Activated naive CD8-positive, alpha-beta T cell treated with anti-CD3 and anti-CD28 coated beads, Interleukin-2, amount 50 U/mL, for 24 hours (primary cell): ENCODE measurements at regions not wholly inside any gene's neighbourhood (a gene's known extent, or its start where the extent isn't known, plus 50 kb on each side); places are given as distances from the start of the nearest gene placed in this dataset.

Experiments
- ATAC-seq: fragments of 150-1000 bp; cut with Tn5 transposase; one replicate; pipeline ENCODE4 v1.10.0; 2021
- DNase-seq: peaks from one replicate; pipeline ENCODE4 v3.0.0; 2021
- H3K27ac Mint-ChIP-seq: one replicate; pipeline ENCODE4 v1.8.0; 2021; ENCODE audit warnings: mild to moderate bottlenecking, mixed read lengths
- H3K27me3 Mint-ChIP-seq: one replicate; pipeline ENCODE4 v1.8.0; 2021; ENCODE audit warnings: mixed read lengths
- H3K36me3 Mint-ChIP-seq: one replicate; pipeline ENCODE4 v1.8.0; 2021; ENCODE audit warnings: low read depth, mixed read lengths
- H3K4me1 Mint-ChIP-seq: one replicate; pipeline ENCODE4 v1.8.0; 2021; ENCODE audit warnings: mixed read lengths
- H3K4me3 Mint-ChIP-seq: one replicate; pipeline ENCODE4 v1.8.0; 2021; ENCODE audit warnings: mild to moderate bottlenecking, moderate library complexity, mixed read lengths
- H3K9me3 Mint-ChIP-seq: one replicate; pipeline ENCODE4 v1.8.0; 2021; ENCODE audit warnings: mixed read lengths

- no peak overlapping the region for H3K4me3 Mint-ChIP-seq
Observed at GRCh38 chr4:56229947-56230346, 157.3 kb downstream of the AASDH start.

GRCh38 chr4:56227301-56227835 is 159.9 kb downstream of the AASDH start:
- peaks cover 8% of the 10 kb centered on the region for H3K4me1 Mint-ChIP-seq
- no peak overlapping the region for H3K4me3 Mint-ChIP-seq
- no peak overlapping the region for H3K27ac Mint-ChIP-seq
- H3K36me3 Mint-ChIP-seq, result no peaks in the 10 kb centered on the region
- DNase-seq (no peak), ATAC-seq (no peak)
- H3K9me3 Mint-ChIP-seq, result peaks cover 7% of the 10 kb centered on the region
- H3K27me3 Mint-ChIP-seq, result no peaks in the 10 kb centered on the region

More at GRCh38 chr4:56229947-56230346, 157.3 kb downstream of the AASDH start:
- no peaks in the 10 kb centered on the region for H3K36me3 Mint-ChIP-seq
- no peak overlapping the region for H3K27ac Mint-ChIP-seq
- no peak for ATAC-seq
- DNase-seq, result no peak
- H3K4me1 Mint-ChIP-seq, result peaks cover 8% of the 10 kb centered on the region
- H3K27me3 Mint-ChIP-seq, result peaks cover 2% of the 10 kb centered on the region
- peaks cover 7% of the 10 kb centered on the region for H3K9me3 Mint-ChIP-seq

GRCh38 chr4:56226579-56226978 is 160.7 kb downstream of the AASDH start:
- Mint-ChIP-seq H3K4me1 (peaks cover 8% of the 10 kb centered on the region), H3K4me3 (no peak overlapping the region), H3K27ac (no peak overlapping the region), H3K36me3 (no peaks in the 10 kb centered on the region), H3K9me3 (no peaks in the 10 kb centered on the region), H3K27me3 (no peaks in the 10 kb centered on the region)
- ATAC-seq, result no peak
- DNase-seq, result no peak

GRCh38 chr4:56224641-56225040 is 162.7 kb downstream of the AASDH start:
- Mint-ChIP-seq H3K4me3 (no peak overlapping the region), H3K9me3 (peaks cover 3% of the 10 kb centered on the region), H3K4me1 (peaks cover under 1% of the 10 kb centered on the region), H3K36me3 (no peaks in the 10 kb centered on the region), H3K27ac (no peak overlapping the region), H3K27me3 (no peaks in the 10 kb centered on the region)
- no peak for ATAC-seq
- DNase-seq, result no peak

- Mint-ChIP-seq H3K27ac (no peak overlapping the region), H3K4me3 (no peak overlapping the region), H3K9me3 (peaks cover 3% of the 10 kb centered on the region), H3K27me3 (peaks cover 3% of the 10 kb centered on the region), H3K36me3 (no peaks in the 10 kb centered on the region), H3K4me1 (no peaks in the 10 kb centered on the region)
- ATAC-seq (no peak), DNase-seq (no peak)
Observed at GRCh38 chr4:56222514-56222913, 164.8 kb downstream of the AASDH start.

- ATAC-seq, result no peak
- Mint-ChIP-seq H3K36me3 (no peaks in the 10 kb centered on the region), H3K27ac (no peak overlapping the region), H3K27me3 (peaks cover 3% of the 10 kb centered on the region), H3K9me3 (peaks cover 3% of the 10 kb centered on the region), H3K4me1 (no peaks in the 10 kb centered on the region), H3K4me3 (no peak overlapping the region)
- no peak for DNase-seq
Observed at GRCh38 chr4:56220261-56220660, 167.0 kb downstream of the AASDH start.

- DNase-seq (no peak), ATAC-seq (no peak)
- H3K4me3 Mint-ChIP-seq, result no peak overlapping the region
- H3K27me3 Mint-ChIP-seq, result peaks cover 3% of the 10 kb centered on the region
- H3K4me1 Mint-ChIP-seq, result no peaks in the 10 kb centered on the region
- no peaks in the 10 kb centered on the region for H3K36me3 Mint-ChIP-seq
- H3K9me3 Mint-ChIP-seq, result peaks cover 3% of the 10 kb centered on the region
- H3K27ac Mint-ChIP-seq, result no peak overlapping the region
Observed at GRCh38 chr4:56219447-56219846, 167.8 kb downstream of the AASDH start.

- Mint-ChIP-seq H3K4me1 (no peaks in the 10 kb centered on the region), H3K27me3 (peaks cover 3% of the 10 kb centered on the region), H3K27ac (no peak overlapping the region), H3K9me3 (peaks cover 3% of the 10 kb centered on the region), H3K4me3 (no peak overlapping the region), H3K36me3 (no peaks in the 10 kb centered on the region)
- DNase-seq (no peak), ATAC-seq (no peak)
Observed at GRCh38 chr4:56218230-56218895, 168.9 kb downstream of the AASDH start.

GRCh38 chr4:56217343-56217890 is 169.9 kb downstream of the AASDH start:
- Mint-ChIP-seq H3K27me3 (peaks cover 3% of the 10 kb centered on the region), H3K4me1 (no peaks in the 10 kb centered on the region), H3K4me3 (no peak overlapping the region), H3K36me3 (no peaks in the 10 kb centered on the region), H3K27ac (no peak overlapping the region), H3K9me3 (peaks cover 3% of the 10 kb centered on the region)
- DNase-seq (no peak), ATAC-seq (no peak)

GRCh38 chr4:56215901-56216300 is 171.4 kb downstream of the AASDH start:
- no peaks in the 10 kb centered on the region for H3K36me3 Mint-ChIP-seq
- no peak overlapping the region for H3K4me3 Mint-ChIP-seq
- no peak overlapping the region for H3K27ac Mint-ChIP-seq
- no peaks in the 10 kb centered on the region for H3K4me1 Mint-ChIP-seq
- no peak for ATAC-seq
- H3K27me3 Mint-ChIP-seq, result peaks cover 3% of the 10 kb centered on the region
- no peak for DNase-seq
- H3K9me3 Mint-ChIP-seq, result peaks cover 8% of the 10 kb centered on the region

GRCh38 chr4:56215141-56215783 is 172.0 kb downstream of the AASDH start:
- peaks cover 3% of the 10 kb centered on the region for H3K27me3 Mint-ChIP-seq
- DNase-seq (no peak), ATAC-seq (no peak)
- H3K36me3 Mint-ChIP-seq, result no peaks in the 10 kb centered on the region
- H3K4me3 Mint-ChIP-seq, result no peak overlapping the region
- no peaks in the 10 kb centered on the region for H3K4me1 Mint-ChIP-seq
- H3K9me3 Mint-ChIP-seq, result peaks cover 8% of the 10 kb centered on the region
- H3K27ac Mint-ChIP-seq, result no peak overlapping the region

- peaks cover 8% of the 10 kb centered on the region for H3K9me3 Mint-ChIP-seq
- no peaks in the 10 kb centered on the region for H3K27me3 Mint-ChIP-seq
- DNase-seq (no peak), ATAC-seq (no peak)
- no peak overlapping the region for H3K27ac Mint-ChIP-seq
- H3K36me3 Mint-ChIP-seq, result no peaks in the 10 kb centered on the region
- H3K4me3 Mint-ChIP-seq, result no peak overlapping the region
- no peaks in the 10 kb centered on the region for H3K4me1 Mint-ChIP-seq
Observed at GRCh38 chr4:56213543-56213942, 173.7 kb downstream of the AASDH start.

- DNase-seq (no peak), ATAC-seq (no peak)
- H3K4me3 Mint-ChIP-seq, result no peak overlapping the region
- no peaks in the 10 kb centered on the region for H3K27me3 Mint-ChIP-seq
- no peaks in the 10 kb centered on the region for H3K4me1 Mint-ChIP-seq
- H3K36me3 Mint-ChIP-seq, result no peaks in the 10 kb centered on the region
- no peak overlapping the region for H3K27ac Mint-ChIP-seq
- peaks cover 8% of the 10 kb centered on the region for H3K9me3 Mint-ChIP-seq
Observed at GRCh38 chr4:56212774-56213173, 174.5 kb downstream of the AASDH start.

GRCh38 chr4:56211202-56211601 is 176.1 kb downstream of the AASDH start:
- Mint-ChIP-seq H3K27ac (no peak overlapping the region), H3K4me1 (no peaks in the 10 kb centered on the region), H3K27me3 (no peaks in the 10 kb centered on the region), H3K9me3 (peaks cover 8% of the 10 kb centered on the region), H3K4me3 (no peak overlapping the region), H3K36me3 (no peaks in the 10 kb centered on the region)
- DNase-seq, result no peak
- no peak for ATAC-seq

- Mint-ChIP-seq H3K27me3 (no peaks in the 10 kb centered on the region), H3K27ac (no peak overlapping the region), H3K36me3 (no peaks in the 10 kb centered on the region), H3K4me3 (no peak overlapping the region), H3K9me3 (peaks cover 8% of the 10 kb centered on the region), H3K4me1 (no peaks in the 10 kb centered on the region)
- DNase-seq (no peak), ATAC-seq (no peak)
Observed at GRCh38 chr4:56210397-56210796, 176.9 kb downstream of the AASDH start.
